ENCODE measurements at regions not wholly inside any gene's neighbourhood (a gene's known extent, or its start where the extent isn't known, plus 50 kb on each side); places are given as distances from the start of the nearest gene placed in this dataset.
"Not testable (repeated sequence)": the region's sequence is repeated elsewhere in the genome, so short reads cannot be mapped to it uniquely, and the experiment has no call there.

GRCh38 chr11:116339306-116340098 lies 433.3 kb downstream of the BUD13 start:
- no peak for ATAC-seq
- Mint-ChIP-seq H3K27ac (no peak overlapping the region), H3K36me3 (no peaks in the 10 kb centered on the region), H3K27me3 (peaks cover 0 to 6% of the 10 kb centered on the region in 2 donors), H3K4me1 (ENCODE audit: low read depth in 2 of 2) (no peaks in the 10 kb centered on the region), H3K9me3 (peaks cover 3% of the 10 kb centered on the region), H3K4me3 (no peak overlapping the region)
- DNase-seq (ENCODE audit: low spot score) = no peak

DNA sequence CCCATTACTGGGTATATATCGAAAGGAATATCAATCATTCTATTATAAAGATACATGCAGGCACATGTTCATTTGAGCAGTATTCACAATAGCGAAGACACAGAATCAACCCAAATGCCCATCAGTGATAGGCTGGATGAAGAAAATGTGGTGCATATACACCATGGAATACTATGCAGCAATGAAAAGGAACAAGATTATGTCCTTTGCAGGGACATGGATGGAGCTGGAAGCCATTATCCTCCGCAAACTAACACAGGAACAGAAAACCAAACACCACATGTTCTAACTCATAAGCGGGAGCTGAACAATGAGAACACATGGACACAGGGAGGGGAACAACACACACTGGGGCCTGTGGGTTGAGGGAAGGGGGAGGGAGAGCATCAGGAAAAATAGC lies 434.3 kb downstream of the BUD13 start:
- H3K27ac Mint-ChIP-seq; ATAC-seq; DNase-seq (ENCODE audit: low spot score); H3K36me3 Mint-ChIP-seq; H3K9me3 Mint-ChIP-seq; H3K27me3 Mint-ChIP-seq; H3K4me1 Mint-ChIP-seq (ENCODE audit: low read depth in 2 of 2); H3K4me3 Mint-ChIP-seq: not testable (repeated sequence)

DNA sequence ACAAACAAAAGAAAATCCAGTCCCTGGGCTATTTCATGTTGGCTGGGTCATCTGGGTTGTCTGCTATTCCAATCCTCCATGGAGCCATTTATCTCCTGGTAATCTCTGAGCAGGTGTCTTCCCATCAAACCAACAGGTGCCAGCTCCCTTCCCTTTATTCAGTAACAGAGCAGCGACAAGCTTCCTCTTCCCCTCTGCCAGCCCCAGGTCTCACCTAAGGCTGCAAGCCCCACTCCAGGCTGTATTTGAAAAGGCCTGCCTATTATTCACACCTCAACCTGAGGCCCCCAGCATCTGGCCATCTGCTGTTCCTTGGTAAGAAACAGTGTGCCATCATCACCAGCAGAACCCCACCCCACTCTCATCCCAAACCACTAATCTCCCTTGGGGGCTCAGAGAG lies 436.2 kb downstream of the BUD13 start:
- H3K27ac Mint-ChIP-seq = no peak overlapping the region
- peaks cover 0 to 6% of the 10 kb centered on the region in 2 donors for H3K27me3 Mint-ChIP-seq
- peaks cover 3% of the 10 kb centered on the region for H3K9me3 Mint-ChIP-seq
- ATAC-seq (no peak), DNase-seq (ENCODE audit: low spot score) (no peak)
- no peak overlapping the region for H3K4me3 Mint-ChIP-seq
- H3K36me3 Mint-ChIP-seq = no peaks in the 10 kb centered on the region
- H3K4me1 Mint-ChIP-seq (ENCODE audit: low read depth in 2 of 2) = no peaks in the 10 kb centered on the region

- Mint-ChIP-seq H3K27me3 (peaks cover 0 to 6% of the 10 kb centered on the region in 2 donors), H3K36me3 (no peaks in the 10 kb centered on the region), H3K9me3 (peaks cover 3% of the 10 kb centered on the region), H3K27ac (no peak overlapping the region), H3K4me3 (no peak overlapping the region), H3K4me1 (ENCODE audit: low read depth in 2 of 2) (no peaks in the 10 kb centered on the region)
- DNase-seq (ENCODE audit: low spot score) (no peak), ATAC-seq (no peak)
Observed at GRCh38 chr11:116335891-116336290, 436.9 kb downstream of the BUD13 start.

GRCh38 chr11:116335078-116335477 lies 437.7 kb downstream of the BUD13 start:
- Mint-ChIP-seq H3K4me1 (ENCODE audit: low read depth in 2 of 2) (no peaks in the 10 kb centered on the region), H3K36me3 (no peaks in the 10 kb centered on the region), H3K9me3 (peaks cover 3% of the 10 kb centered on the region), H3K27me3 (peaks cover 3 to 6% of the 10 kb centered on the region in 2 donors), H3K4me3 (no peak overlapping the region), H3K27ac (no peak overlapping the region)
- no peak for ATAC-seq
- DNase-seq (ENCODE audit: low spot score) = no peak

GRCh38 chr11:116334596-116334995 lies 438.2 kb downstream of the BUD13 start:
- Mint-ChIP-seq H3K4me3 (no peak overlapping the region), H3K36me3 (no peaks in the 10 kb centered on the region), H3K27ac (no peak overlapping the region), H3K27me3 (peaks cover 6 to 7% of the 10 kb centered on the region in 2 donors), H3K9me3 (peaks cover 3% of the 10 kb centered on the region), H3K4me1 (ENCODE audit: low read depth in 2 of 2) (no peaks in the 10 kb centered on the region)
- DNase-seq (ENCODE audit: low spot score) (no peak), ATAC-seq (no peak)

DNA sequence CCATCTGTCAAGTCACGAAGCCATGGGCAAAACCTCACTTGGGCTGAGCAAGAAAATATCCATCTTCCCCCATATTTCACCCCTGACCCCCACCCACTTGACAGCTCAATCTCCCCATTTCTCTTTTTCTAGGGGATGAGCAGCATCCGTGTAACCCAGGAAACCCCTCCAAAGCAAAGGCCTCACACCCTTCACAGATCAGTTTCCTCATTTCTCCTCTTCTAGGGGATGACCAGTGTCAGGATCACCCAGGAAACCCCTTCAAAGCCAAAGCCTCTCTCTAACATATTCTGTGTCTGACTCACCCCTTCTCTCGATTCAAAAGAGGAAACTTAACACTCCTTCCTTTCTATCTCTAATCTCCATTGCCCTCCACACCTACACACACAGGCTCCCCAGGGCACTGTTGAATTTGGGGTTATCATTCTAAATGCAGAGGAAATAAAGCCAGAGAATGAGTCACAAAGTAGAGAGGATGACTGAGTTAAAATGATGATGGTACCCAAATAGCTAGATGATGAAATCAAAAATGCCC lies 439.7 kb downstream of the BUD13 start:
- DNase-seq (ENCODE audit: low spot score) (no peak), ATAC-seq (no peak)
- Mint-ChIP-seq H3K4me3 (no peak overlapping the region), H3K36me3 (no peaks in the 10 kb centered on the region), H3K27ac (no peak overlapping the region), H3K4me1 (ENCODE audit: low read depth in 2 of 2) (no peaks in the 10 kb centered on the region), H3K9me3 (peaks cover 3% of the 10 kb centered on the region), H3K27me3 (peaks cover 6 to 8% of the 10 kb centered on the region in 2 donors)

- Mint-ChIP-seq H3K4me3 (no peak overlapping the region), H3K36me3 (no peaks in the 10 kb centered on the region), H3K27ac (no peak overlapping the region), H3K4me1 (ENCODE audit: low read depth in 2 of 2) (no peaks in the 10 kb centered on the region), H3K9me3 (peaks cover 3% of the 10 kb centered on the region), H3K27me3 (peaks cover 4 to 8% of the 10 kb centered on the region in 2 donors)
- no peak for ATAC-seq
- no peak for DNase-seq (ENCODE audit: low spot score)
Observed at GRCh38 chr11:116332391-116332790, 440.4 kb downstream of the BUD13 start.

- ATAC-seq (no peak), DNase-seq (ENCODE audit: low spot score) (no peak)
- Mint-ChIP-seq H3K27ac (no peak overlapping the region), H3K9me3 (no peaks in the 10 kb centered on the region), H3K27me3 (peaks cover 0 to 8% of the 10 kb centered on the region in 2 donors), H3K4me1 (ENCODE audit: low read depth in 2 of 2) (no peaks in the 10 kb centered on the region), H3K36me3 (no peaks in the 10 kb centered on the region), H3K4me3 (no peak overlapping the region)
Observed at GRCh38 chr11:116331381-116331780, 441.4 kb downstream of the BUD13 start.

- Mint-ChIP-seq H3K36me3 (no peaks in the 10 kb centered on the region), H3K27ac (no peak overlapping the region), H3K4me3 (no peak overlapping the region), H3K27me3 (peaks cover 0 to 8% of the 10 kb centered on the region in 2 donors), H3K4me1 (ENCODE audit: low read depth in 2 of 2) (no peaks in the 10 kb centered on the region), H3K9me3 (no peaks in the 10 kb centered on the region)
- ATAC-seq (no peak), DNase-seq (ENCODE audit: low spot score) (no peak)
Observed at GRCh38 chr11:116330439-116331185, 442.2 kb downstream of the BUD13 start.

- no peak for ATAC-seq
- Mint-ChIP-seq H3K27me3 (peaks cover 0 to 8% of the 10 kb centered on the region in 2 donors), H3K9me3 (no peaks in the 10 kb centered on the region), H3K4me3 (no peak overlapping the region), H3K36me3 (no peaks in the 10 kb centered on the region), H3K27ac (no peak overlapping the region), H3K4me1 (ENCODE audit: low read depth in 2 of 2) (no peaks in the 10 kb centered on the region)
- no peak for DNase-seq (ENCODE audit: low spot score)
Observed at GRCh38 chr11:116329354-116330090, 443.3 kb downstream of the BUD13 start.

- Mint-ChIP-seq H3K4me1 (ENCODE audit: low read depth in 2 of 2) (no peaks in the 10 kb centered on the region), H3K9me3 (no peaks in the 10 kb centered on the region), H3K4me3 (no peak overlapping the region), H3K36me3 (no peaks in the 10 kb centered on the region), H3K27me3 (peaks cover 0 to 8% of the 10 kb centered on the region in 2 donors), H3K27ac (no peak overlapping the region)
- no peak for ATAC-seq
- no peak for DNase-seq (ENCODE audit: low spot score)
Observed at GRCh38 chr11:116328851-116329250, 443.9 kb downstream of the BUD13 start.

DNA sequence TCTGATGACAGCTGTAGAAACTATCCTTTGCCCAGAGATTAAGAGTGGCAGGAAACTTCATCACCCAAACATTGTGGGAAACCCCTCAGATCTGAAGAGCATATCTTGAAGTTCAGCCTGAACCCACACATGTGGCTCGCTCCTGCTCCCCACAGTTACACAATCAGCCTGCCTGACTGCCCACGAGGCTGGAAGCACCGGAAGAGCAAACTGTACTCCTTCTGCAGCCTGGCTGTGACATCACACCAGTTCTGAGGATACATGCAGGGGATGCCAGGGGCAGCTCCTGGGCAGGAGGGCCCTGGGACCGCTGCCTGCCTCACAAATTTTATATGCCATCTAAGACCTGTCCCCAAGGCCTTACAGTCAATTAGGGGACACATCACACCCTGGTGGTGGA lies 444.4 kb downstream of the BUD13 start:
- H3K4me1 Mint-ChIP-seq (ENCODE audit: low read depth in 2 of 2) = no peaks in the 10 kb centered on the region
- H3K4me3 Mint-ChIP-seq = no peak overlapping the region
- H3K27me3 Mint-ChIP-seq = peaks cover 0 to 8% of the 10 kb centered on the region in 2 donors
- no peak for ATAC-seq
- no peak overlapping the region for H3K27ac Mint-ChIP-seq
- no peaks in the 10 kb centered on the region for H3K36me3 Mint-ChIP-seq
- DNase-seq (ENCODE audit: low spot score) = no peak
- H3K9me3 Mint-ChIP-seq = no peaks in the 10 kb centered on the region

GRCh38 chr11:116326146-116326545 lies 446.6 kb downstream of the BUD13 start:
- no peak for ATAC-seq
- no peaks in the 10 kb centered on the region for H3K9me3 Mint-ChIP-seq
- no peak overlapping the region for H3K4me3 Mint-ChIP-seq
- H3K27ac Mint-ChIP-seq = no peak overlapping the region
- H3K36me3 Mint-ChIP-seq = no peaks in the 10 kb centered on the region
- H3K4me1 Mint-ChIP-seq (ENCODE audit: low read depth in 2 of 2) = no peaks in the 10 kb centered on the region
- no peak for DNase-seq (ENCODE audit: low spot score)
- H3K27me3 Mint-ChIP-seq = peaks cover 0 to 8% of the 10 kb centered on the region in 2 donors

Measured in natural killer cell treated with Interleukin-12 subunit alpha and Interleukin-12 subunit beta and Interleukin-15 and Interleukin-18, amount 100 ng/mL, for 72 hours (primary cell).